ENCODE measurements at regions not wholly inside any gene's neighbourhood (a gene's known extent, or its start where the extent isn't known, plus 50 kb on each side); places are given as distances from the start of the nearest gene placed in this dataset.
"Not testable (repeated sequence)": the region's sequence is repeated elsewhere in the genome, so short reads cannot be mapped to it uniquely, and the experiment has no call there.

DNA sequence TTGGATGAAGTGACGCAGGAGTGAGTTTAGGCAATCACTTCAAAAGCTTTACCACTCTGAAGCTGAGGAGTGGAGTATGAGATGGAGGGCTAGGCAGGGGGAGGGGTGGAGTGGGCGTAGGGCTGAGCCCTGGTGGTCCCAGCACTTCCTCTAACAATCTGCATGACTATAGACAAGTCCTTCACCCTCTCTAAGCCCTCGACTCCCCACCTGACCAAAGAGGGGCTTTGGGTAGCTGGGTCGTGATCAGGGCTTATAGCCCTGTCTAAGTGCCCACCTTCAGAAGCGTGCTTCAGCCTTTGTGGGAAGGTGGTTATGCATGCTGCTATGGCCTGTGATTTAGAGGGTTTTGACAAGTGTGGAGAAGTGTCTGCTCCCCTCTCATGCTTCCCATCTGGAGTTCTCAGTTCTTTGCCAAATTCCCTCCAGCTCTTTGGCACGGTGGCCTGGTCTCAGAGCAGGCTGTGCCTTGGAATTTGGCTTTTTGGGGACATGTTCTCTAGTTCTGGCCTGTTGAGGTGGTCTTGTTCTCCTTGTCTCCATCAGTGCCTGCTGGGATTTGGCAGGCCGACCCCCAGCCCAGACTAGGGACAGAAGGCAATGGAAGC is 53.0 kb downstream of the ACTBL2 start:
- DNase-seq (ENCODE audit: low read depth) = no peak
- no peak for TF ChIP-seq CTCF (IDR thresholded peaks at IDR 0.05; ENCODE audit: low read depth, low read length, missing control alignments)
- H3K4me3 ChIP-seq (ENCODE audit: low read depth, low read length) = no peak overlapping the region

DNA sequence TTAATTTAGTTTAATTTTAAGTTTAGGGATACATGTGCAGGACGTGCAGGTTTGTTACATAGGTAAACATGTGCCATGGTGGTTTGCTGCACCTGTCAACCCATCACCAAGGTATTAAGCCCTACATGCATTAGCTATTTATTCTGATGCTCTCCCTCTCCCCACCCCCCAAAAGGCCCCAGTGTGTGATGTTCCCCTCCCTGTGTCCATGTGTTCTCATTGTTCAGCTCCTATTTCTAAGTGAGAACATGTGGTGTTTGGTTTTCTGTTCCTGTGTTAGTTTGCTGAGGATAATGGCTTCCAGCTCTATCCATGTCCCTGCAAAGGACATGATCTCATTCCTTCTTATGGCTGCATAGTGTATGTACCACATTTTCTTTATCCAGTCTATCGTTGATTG is 53.6 kb downstream of the ACTBL2 start:
- not testable (repeated sequence) for DNase-seq (ENCODE audit: low read depth)

GRCh38 chr5:57422993-57423392 is 59.6 kb downstream of the ACTBL2 start:
- no peak overlapping the region for H3K4me3 ChIP-seq (ENCODE audit: low read depth, low read length)
- DNase-seq (ENCODE audit: low read depth) = no peak
- TF ChIP-seq CTCF (IDR thresholded peaks at IDR 0.05; ENCODE audit: low read depth, low read length, missing control alignments) = no peak

More for the DNA sequence above, 53.6 kb downstream of the ACTBL2 start:
- H3K4me3 ChIP-seq (ENCODE audit: low read depth, low read length) = not testable (repeated sequence)

- no peak for DNase-seq (ENCODE audit: low read depth)
- no peak for TF ChIP-seq CTCF (IDR thresholded peaks at IDR 0.05; ENCODE audit: low read depth, low read length, missing control alignments)
Observed at GRCh38 chr5:57422341-57422740, 60.3 kb downstream of the ACTBL2 start.

DNA sequence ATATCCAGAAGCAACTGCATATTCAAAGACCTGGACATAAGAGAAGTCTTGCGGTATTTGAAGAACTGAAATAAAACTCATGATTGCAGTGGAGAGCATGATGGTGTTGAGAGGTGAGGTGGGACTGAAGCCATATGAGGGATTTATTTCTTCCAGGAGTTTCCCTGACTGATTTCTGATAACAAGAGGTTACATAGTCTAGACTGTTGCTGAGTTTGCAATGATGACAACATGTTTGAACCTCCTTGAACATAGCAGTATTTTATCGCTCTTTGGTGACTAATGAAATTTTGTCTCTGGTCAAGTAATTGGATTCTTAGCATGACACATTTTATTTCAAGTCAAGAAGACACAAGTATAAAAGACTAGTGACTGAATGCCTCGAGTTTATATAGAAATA is 61.8 kb downstream of the ACTBL2 start:
- DNase-seq (ENCODE audit: low read depth) = no peak
- no peak overlapping the region for H3K4me3 ChIP-seq (ENCODE audit: low read depth, low read length)
- no peak for TF ChIP-seq CTCF (IDR thresholded peaks at IDR 0.05; ENCODE audit: low read depth, low read length, missing control alignments)

More at GRCh38 chr5:57422341-57422740, 60.3 kb downstream of the ACTBL2 start:
- no peak overlapping the region for H3K4me3 ChIP-seq (ENCODE audit: low read depth, low read length)

GRCh38 chr5:57417971-57418370 is 64.6 kb downstream of the ACTBL2 start:
- no peak for TF ChIP-seq CTCF (IDR thresholded peaks at IDR 0.05; ENCODE audit: low read depth, low read length, missing control alignments)
- DNase-seq (ENCODE audit: low read depth) = no peak
- no peak overlapping the region for H3K4me3 ChIP-seq (ENCODE audit: low read depth, low read length)

GRCh38 chr5:57417320-57417719 is 65.3 kb downstream of the ACTBL2 start:
- no peak overlapping the region for H3K4me3 ChIP-seq (ENCODE audit: low read depth, low read length)
- no peak for TF ChIP-seq CTCF (IDR thresholded peaks at IDR 0.05; ENCODE audit: low read depth, low read length, missing control alignments)
- no peak for DNase-seq (ENCODE audit: low read depth)
